ENCODE measurements at regions not wholly inside any gene's neighbourhood (a gene's known extent, or its start where the extent isn't known, plus 50 kb on each side); places are given as distances from the start of the nearest gene placed in this dataset.

- H3K27ac ChIP-seq (ENCODE audit: low read depth in 1 of 2, low read length in 1 of 2) = peak overlapping the region in 1 of 2 donors; percentile 43
- 73 to 82% methylated on average over 11 of the region's 11 CpGs for WGBS, 2 donors
- H3K4me3 ChIP-seq = no peak overlapping the region
- no peak overlapping the region for H3K9ac ChIP-seq (ENCODE audit: insufficient read depth in 1 of 2, low read length in 2 of 2)
- TF ChIP-seq, protein P1, sequence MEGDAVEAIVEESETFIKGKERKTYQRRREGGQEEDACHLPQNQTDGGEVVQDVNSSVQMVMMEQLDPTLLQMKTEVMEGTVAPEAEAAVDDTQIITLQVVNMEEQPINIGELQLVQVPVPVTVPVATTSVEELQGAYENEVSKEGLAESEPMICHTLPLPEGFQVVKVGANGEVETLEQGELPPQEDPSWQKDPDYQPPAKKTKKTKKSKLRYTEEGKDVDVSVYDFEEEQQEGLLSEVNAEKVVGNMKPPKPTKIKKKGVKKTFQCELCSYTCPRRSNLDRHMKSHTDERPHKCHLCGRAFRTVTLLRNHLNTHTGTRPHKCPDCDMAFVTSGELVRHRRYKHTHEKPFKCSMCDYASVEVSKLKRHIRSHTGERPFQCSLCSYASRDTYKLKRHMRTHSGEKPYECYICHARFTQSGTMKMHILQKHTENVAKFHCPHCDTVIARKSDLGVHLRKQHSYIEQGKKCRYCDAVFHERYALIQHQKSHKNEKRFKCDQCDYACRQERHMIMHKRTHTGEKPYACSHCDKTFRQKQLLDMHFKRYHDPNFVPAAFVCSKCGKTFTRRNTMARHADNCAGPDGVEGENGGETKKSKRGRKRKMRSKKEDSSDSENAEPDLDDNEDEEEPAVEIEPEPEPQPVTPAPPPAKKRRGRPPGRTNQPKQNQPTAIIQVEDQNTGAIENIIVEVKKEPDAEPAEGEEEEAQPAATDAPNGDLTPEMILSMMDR (IDR thresholded peaks at IDR 0.05; ENCODE audit: control extremely low read depth, extremely low read depth) = no peak
- H3K27me3 ChIP-seq (ENCODE audit: control insufficient read depth in 3 of 3, insufficient read depth in 3 of 3, low read length in 2 of 3) = peaks cover 0 to 33% (median 0%) of the 10 kb centered on the region in 3 donors
- no peaks in the 10 kb centered on the region for H3K36me3 ChIP-seq (ENCODE audit: control insufficient read depth in 4 of 4, insufficient read depth in 4 of 4, low read length in 4 of 4)
- DNase-seq (no peak), ATAC-seq (ENCODE audit: insufficient read depth, low FRiP score) (no peak)
- peaks cover 0 to 5% (median 0%) of the 10 kb centered on the region in 5 donors for H3K4me1 ChIP-seq (ENCODE audit: control insufficient read depth in 5 of 5, insufficient read depth in 5 of 5, low read length in 5 of 5)
- H3K9me3 ChIP-seq (ENCODE audit: control insufficient read depth in 4 of 4, insufficient read depth in 3 of 4, low read length in 3 of 4) = peaks cover 0 to 3% (median 0%) of the 10 kb centered on the region in 4 donors
These were observed 246.7 kb downstream of the DLL1 start for GRCh38 chr6:170043881-170044790.

DNA sequence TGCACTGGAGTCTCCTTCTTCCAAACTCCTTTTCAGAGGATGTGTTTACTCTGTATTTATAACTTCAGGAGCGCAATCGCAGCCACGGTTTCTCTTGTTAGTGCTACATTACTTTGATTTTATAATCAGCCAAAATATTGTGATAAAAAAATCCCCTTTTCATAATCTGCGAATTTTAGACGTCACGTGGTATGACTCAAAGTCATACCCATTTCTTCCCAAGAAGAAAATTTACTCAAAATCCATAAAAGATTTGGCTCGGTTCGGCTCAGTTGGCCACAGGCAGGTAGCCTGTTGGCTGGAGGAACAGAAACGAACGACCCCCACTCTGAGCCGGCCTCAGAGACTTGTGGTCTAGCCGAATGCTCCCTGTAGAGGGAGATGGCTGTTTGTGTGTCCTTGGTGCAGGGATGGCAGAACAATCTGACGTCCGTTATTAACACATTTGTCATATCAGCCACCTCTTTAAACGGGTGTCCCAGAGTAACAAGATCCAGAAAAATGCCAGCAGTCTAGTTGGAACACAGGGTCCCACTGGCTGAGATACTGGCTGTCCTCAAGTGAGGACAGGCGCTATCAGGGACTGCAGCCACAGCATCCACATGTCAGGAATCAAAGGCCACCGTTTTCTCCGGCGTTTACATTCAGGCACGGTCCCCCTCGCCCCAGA, 247.6 kb downstream of the DLL1 start:
- TF ChIP-seq, protein P1 (IDR thresholded peaks at IDR 0.05; ENCODE audit: control extremely low read depth, extremely low read depth) = no peak
- no peak overlapping the region for H3K4me3 ChIP-seq
- peak in 2 of 3 donors; percentile 19 to 33 for DNase-seq
- H3K27ac ChIP-seq (ENCODE audit: low read depth in 1 of 2, low read length in 1 of 2) = peak overlapping the region in 1 of 2 donors; percentile 43
- WGBS, 2 donors = 75 to 84% methylated on average over 21 of the region's 21 CpGs
- H3K27me3 ChIP-seq (ENCODE audit: control insufficient read depth in 3 of 3, insufficient read depth in 3 of 3, low read length in 2 of 3) = peaks cover 0 to 33% (median 0%) of the 10 kb centered on the region in 3 donors
- H3K9me3 ChIP-seq (ENCODE audit: control insufficient read depth in 4 of 4, insufficient read depth in 3 of 4, low read length in 3 of 4) = peaks cover 0 to 3% (median 0%) of the 10 kb centered on the region in 4 donors
- H3K36me3 ChIP-seq (ENCODE audit: control insufficient read depth in 4 of 4, insufficient read depth in 4 of 4, low read length in 4 of 4) = no peaks in the 10 kb centered on the region
- ATAC-seq (ENCODE audit: insufficient read depth, low FRiP score) = no peak
- peaks cover 0 to 5% (median 0%) of the 10 kb centered on the region in 5 donors for H3K4me1 ChIP-seq (ENCODE audit: control insufficient read depth in 5 of 5, insufficient read depth in 5 of 5, low read length in 5 of 5)
- no peak overlapping the region for H3K9ac ChIP-seq (ENCODE audit: insufficient read depth in 1 of 2, low read length in 2 of 2)

GRCh38 chr6:170042596-170043118, 248.2 kb downstream of the DLL1 start:
- ATAC-seq (ENCODE audit: insufficient read depth, low FRiP score) = no peak
- H3K27ac ChIP-seq (ENCODE audit: low read depth in 1 of 2, low read length in 1 of 2) = peak overlapping the region in 1 of 2 donors; percentile 5
- no peak overlapping the region for H3K4me3 ChIP-seq
- peaks cover 0 to 5% (median 0%) of the 10 kb centered on the region in 5 donors for H3K4me1 ChIP-seq (ENCODE audit: control insufficient read depth in 5 of 5, insufficient read depth in 5 of 5, low read length in 5 of 5)
- H3K9me3 ChIP-seq (ENCODE audit: control insufficient read depth in 4 of 4, insufficient read depth in 3 of 4, low read length in 3 of 4) = peaks cover 0 to 6% (median 0%) of the 10 kb centered on the region in 4 donors
- H3K9ac ChIP-seq (ENCODE audit: insufficient read depth in 1 of 2, low read length in 2 of 2) = no peak overlapping the region
- peaks cover 0 to 35% (median 0%) of the 10 kb centered on the region in 3 donors for H3K27me3 ChIP-seq (ENCODE audit: control insufficient read depth in 3 of 3, insufficient read depth in 3 of 3, low read length in 2 of 3)
- no peak for DNase-seq
- no peaks in the 10 kb centered on the region for H3K36me3 ChIP-seq (ENCODE audit: control insufficient read depth in 4 of 4, insufficient read depth in 4 of 4, low read length in 4 of 4)
- TF ChIP-seq, protein P1 (IDR thresholded peaks at IDR 0.05; ENCODE audit: control extremely low read depth, extremely low read depth) = no peak
- 89 to 97% methylated on average over 13 of the region's 13 CpGs for WGBS, 2 donors

All from lung (tissue), 11 donors.